IMR-90 (cell line): ENCODE measurements at regions not wholly inside any gene's neighbourhood (a gene's known extent, or its start where the extent isn't known, plus 50 kb on each side); places are given as distances from the start of the nearest gene placed in this dataset.

Source experiments
- CTCF ChIP-seq: conservative IDR thresholded peaks from 2 replicates; pipeline ENCODE4 v1.5.1; 2012; ENCODE audit warnings: mild to moderate bottlenecking, low read depth, low read length, improper control_type of control experiment
- POLR2A ChIP-seq: IDR thresholded peaks from 2 replicates; pipeline ENCODE4 v1.6.1; 2012; ENCODE audit warnings: mild to moderate bottlenecking, low read depth, low read length
- RAD21 ChIP-seq: IDR thresholded peaks from 2 replicates; pipeline ENCODE4 v1.6.1; 2012; ENCODE audit warnings: low read length, improper control_type of control experiment
- SMC3 ChIP-seq: fragments of 150-350 bp; IDR thresholded peaks from 2 replicates; pipeline ENCODE4 v1.6.1; 2016; ENCODE audit warnings: low read depth, mild to moderate bottlenecking, antibody characterized with exemption, low read length, moderate library complexity

- TF ChIP-seq CTCF = no peak
- no peak; the same call in 1 of the 2 replicates for TF ChIP-seq SMC3
- no peak for TF ChIP-seq POLR2A
- TF ChIP-seq RAD21 = no peak
Measured at GRCh38 chr14:51562816-51563215, 88.9 kb upstream of the FRMD6 start.
